ENCODE measurements at regions not wholly inside any gene's neighbourhood (a gene's known extent, or its start where the extent isn't known, plus 50 kb on each side); places are given as distances from the start of the nearest gene placed in this dataset.
"Not testable (repeated sequence)": the region's sequence is repeated elsewhere in the genome, so short reads cannot be mapped to it uniquely, and the experiment has no call there.

- no peak for DNase-seq
These were observed 428.1 kb upstream of the NOX3 start for GRCh38 chr6:155883741-155884140.

GRCh38 chr6:155883334-155883731, 427.7 kb upstream of the NOX3 start:
- DNase-seq, result no peak

GRCh38 chr6:155882527-155883333, 427.1 kb upstream of the NOX3 start:
- DNase-seq, result no peak

- DNase-seq, result no peak
These were observed 426.3 kb upstream of the NOX3 start for GRCh38 chr6:155881826-155882526.

- DNase-seq, result no peak
These were observed 425.3 kb upstream of the NOX3 start for GRCh38 chr6:155880900-155881299.

- no peak for DNase-seq
These were observed 417.3 kb upstream of the NOX3 start for GRCh38 chr6:155872961-155873360.

- DNase-seq, result no peak
These were observed 412.0 kb upstream of the NOX3 start for GRCh38 chr6:155867682-155868081.

- not testable (repeated sequence) for DNase-seq
These were observed 411.2 kb upstream of the NOX3 start for GRCh38 chr6:155866676-155867390.

- no peak for DNase-seq
These were observed 406.2 kb upstream of the NOX3 start for GRCh38 chr6:155861821-155862220.

- not testable (repeated sequence) for DNase-seq
These were observed 403.3 kb upstream of the NOX3 start for GRCh38 chr6:155858906-155859305.

- DNase-seq, result no peak
These were observed 399.1 kb upstream of the NOX3 start for GRCh38 chr6:155854787-155855186.

- no peak for DNase-seq
These were observed 397.4 kb upstream of the NOX3 start for GRCh38 chr6:155853011-155853410.

GRCh38 chr6:155850408-155850841, 394.8 kb upstream of the NOX3 start:
- no peak for DNase-seq

- no peak for DNase-seq
These were observed 392.1 kb upstream of the NOX3 start for GRCh38 chr6:155847711-155848110.

GRCh38 chr6:155837474-155837873, 381.8 kb upstream of the NOX3 start:
- DNase-seq, result no peak

- DNase-seq, result no peak
These were observed 377.0 kb upstream of the NOX3 start for GRCh38 chr6:155832596-155832995.

GRCh38 chr6:155830531-155830930, 374.9 kb upstream of the NOX3 start:
- DNase-seq, result no peak

GRCh38 chr6:155829646-155830045, 374.0 kb upstream of the NOX3 start:
- no peak for DNase-seq

GRCh38 chr6:155828989-155829388, 373.4 kb upstream of the NOX3 start:
- no peak for DNase-seq

- no peak for DNase-seq
These were observed 363.1 kb upstream of the NOX3 start for GRCh38 chr6:155818698-155819097.

- no peak for DNase-seq
These were observed 357.9 kb upstream of the NOX3 start for GRCh38 chr6:155813548-155813947.

GRCh38 chr6:155807243-155807642, 351.6 kb upstream of the NOX3 start:
- no peak for DNase-seq

GRCh38 chr6:155801046-155801445, 345.4 kb upstream of the NOX3 start:
- no peak for DNase-seq

GRCh38 chr6:155798876-155799275, 343.2 kb upstream of the NOX3 start:
- DNase-seq, result not testable (repeated sequence)

All from activated T-cell treated with anti-CD3 and anti-CD28 coated beads, Interleukin-2, amount 50 U/mL, for 48 hours (primary cell).